ENCODE measurements at regions not wholly inside any gene's neighbourhood (a gene's known extent, or its start where the extent isn't known, plus 50 kb on each side); places are given as distances from the start of the nearest gene placed in this dataset.
"Not testable (repeated sequence)": the region's sequence is repeated elsewhere in the genome, so short reads cannot be mapped to it uniquely, and the experiment has no call there.

DNA sequence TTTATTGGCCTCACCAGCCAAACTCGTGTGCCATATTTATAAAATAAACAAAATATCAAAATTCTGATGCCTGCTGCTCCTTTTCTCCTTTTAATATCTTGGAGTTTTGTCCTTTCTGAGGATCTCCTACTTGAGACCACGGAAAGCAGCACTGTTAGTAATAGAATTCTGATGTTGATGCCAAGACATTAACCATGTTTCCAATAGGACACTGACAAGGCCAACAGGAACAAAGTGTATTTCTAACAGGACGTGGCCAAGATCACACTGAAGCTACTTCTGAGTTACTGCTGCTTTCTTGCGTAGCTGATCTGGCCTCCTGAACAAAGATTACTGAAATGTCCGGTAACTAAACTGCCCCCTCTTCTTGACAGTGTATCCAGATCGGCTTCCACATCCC, 848.5 kb downstream of the TTLL7 start:
- not testable (repeated sequence) for H3K79me2 ChIP-seq (ENCODE audit: insufficient read depth, low read length); H3K4me3 ChIP-seq (ENCODE audit: insufficient read depth, low read length); H3K27me3 ChIP-seq (ENCODE audit: insufficient read depth, low read length); H3K36me3 ChIP-seq (ENCODE audit: insufficient read depth, low read length); H2AFZ ChIP-seq (ENCODE audit: low read length); H4K20me1 ChIP-seq (ENCODE audit: insufficient read depth, low read length); H3K9me3 ChIP-seq (ENCODE audit: low read depth, low read length); H3K27ac ChIP-seq (ENCODE audit: low read depth, low read length); DNase-seq (ENCODE audit: insufficient read length, low spot score, missing footprints); H3K4me1 ChIP-seq (ENCODE audit: insufficient read depth, low read length); H3K4me2 ChIP-seq (ENCODE audit: insufficient read depth, low read length)

DNA sequence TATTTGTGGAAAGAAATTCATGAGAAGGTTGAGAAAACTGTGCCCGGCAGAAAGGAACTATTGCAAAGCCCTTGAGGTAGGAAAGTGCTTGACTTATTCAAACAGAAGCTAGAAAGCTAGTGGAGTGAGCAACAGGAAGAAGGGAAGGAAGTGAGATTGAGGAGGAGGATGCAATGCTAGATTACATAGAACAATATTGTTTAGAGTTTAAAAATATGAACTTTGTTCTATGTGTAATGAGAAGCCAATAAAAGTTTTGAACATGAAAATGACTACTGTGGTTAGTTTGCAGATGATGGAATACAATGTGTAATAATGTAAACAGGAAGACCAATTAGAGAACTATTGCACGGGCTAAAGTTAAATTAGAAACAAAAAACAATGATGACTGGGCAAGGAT, 853.1 kb downstream of the TTLL7 start:
- not testable (repeated sequence) for H3K36me3 ChIP-seq (ENCODE audit: insufficient read depth, low read length); H3K9me3 ChIP-seq (ENCODE audit: low read depth, low read length); H3K4me3 ChIP-seq (ENCODE audit: insufficient read depth, low read length)

DNA sequence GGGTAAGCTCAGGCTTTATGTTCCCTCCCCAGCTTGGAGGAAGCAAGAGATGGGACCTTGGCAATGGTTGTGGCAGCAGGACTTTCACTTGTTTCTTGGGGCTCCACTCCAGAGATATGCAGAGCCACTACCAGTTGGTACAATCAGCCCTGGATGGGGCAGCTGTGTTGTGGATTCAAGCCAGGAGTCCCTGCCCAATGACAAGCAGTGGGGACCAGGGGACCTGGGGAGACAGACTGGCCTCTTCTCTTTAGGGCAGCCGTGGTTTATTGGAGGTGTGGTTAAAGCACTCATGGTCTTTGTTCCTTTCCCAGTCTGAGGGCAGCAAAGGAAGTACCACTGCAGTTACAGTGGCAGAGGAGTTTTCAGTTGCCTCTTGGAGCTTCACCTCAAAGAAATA, 856.1 kb downstream of the TTLL7 start:
- not testable (repeated sequence) for H3K4me2 ChIP-seq (ENCODE audit: insufficient read depth, low read length); H4K20me1 ChIP-seq (ENCODE audit: insufficient read depth, low read length); H3K9me3 ChIP-seq (ENCODE audit: low read depth, low read length); H3K36me3 ChIP-seq (ENCODE audit: insufficient read depth, low read length); H3K27me3 ChIP-seq (ENCODE audit: insufficient read depth, low read length); DNase-seq (ENCODE audit: insufficient read length, low spot score, missing footprints); H3K4me3 ChIP-seq (ENCODE audit: insufficient read depth, low read length); H2AFZ ChIP-seq (ENCODE audit: low read length); H3K4me1 ChIP-seq (ENCODE audit: insufficient read depth, low read length); H3K79me2 ChIP-seq (ENCODE audit: insufficient read depth, low read length); H3K27ac ChIP-seq (ENCODE audit: low read depth, low read length)

More for the DNA sequence above, 853.1 kb downstream of the TTLL7 start:
- H3K27ac ChIP-seq (ENCODE audit: low read depth, low read length); H3K27me3 ChIP-seq (ENCODE audit: insufficient read depth, low read length); H3K4me1 ChIP-seq (ENCODE audit: insufficient read depth, low read length); DNase-seq (ENCODE audit: insufficient read length, low spot score, missing footprints); H4K20me1 ChIP-seq (ENCODE audit: insufficient read depth, low read length); H3K4me2 ChIP-seq (ENCODE audit: insufficient read depth, low read length); H3K79me2 ChIP-seq (ENCODE audit: insufficient read depth, low read length); H2AFZ ChIP-seq (ENCODE audit: low read length): not testable (repeated sequence)

DNA sequence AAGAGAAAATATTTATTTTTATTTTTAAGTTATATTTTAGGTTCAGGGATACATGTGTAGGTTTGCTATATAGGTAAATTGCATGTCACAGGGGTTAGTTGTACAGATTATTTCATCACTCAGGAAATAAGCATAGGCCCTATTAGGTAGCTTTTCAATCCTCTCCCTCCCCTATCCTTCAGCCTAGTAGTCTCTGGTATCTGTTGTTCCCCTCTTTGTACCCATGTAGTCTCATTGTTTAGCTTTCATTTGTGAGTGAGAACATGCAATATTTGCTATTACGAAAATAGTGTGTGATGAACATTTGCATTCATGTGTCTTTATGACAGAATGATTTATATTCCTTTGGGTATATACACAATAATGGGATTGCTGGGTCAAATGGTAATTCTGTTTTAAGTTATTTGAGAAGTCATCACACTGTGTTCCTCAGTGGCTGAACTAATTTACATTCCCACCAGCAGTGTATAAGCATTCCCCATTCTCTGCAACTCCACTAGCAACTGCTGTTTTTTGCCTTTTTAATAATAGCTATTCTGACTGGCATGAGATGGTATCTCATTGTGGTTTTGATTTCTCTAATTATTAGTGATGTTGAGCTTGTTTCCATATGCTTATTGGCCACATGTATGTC, 863.3 kb downstream of the TTLL7 start:
- H3K27ac ChIP-seq (ENCODE audit: low read depth, low read length); H3K4me1 ChIP-seq (ENCODE audit: insufficient read depth, low read length); H3K36me3 ChIP-seq (ENCODE audit: insufficient read depth, low read length); H3K4me3 ChIP-seq (ENCODE audit: insufficient read depth, low read length); H4K20me1 ChIP-seq (ENCODE audit: insufficient read depth, low read length); H3K4me2 ChIP-seq (ENCODE audit: insufficient read depth, low read length); H3K27me3 ChIP-seq (ENCODE audit: insufficient read depth, low read length); H3K79me2 ChIP-seq (ENCODE audit: insufficient read depth, low read length); H2AFZ ChIP-seq (ENCODE audit: low read length); DNase-seq (ENCODE audit: insufficient read length, low spot score, missing footprints); H3K9me3 ChIP-seq (ENCODE audit: low read depth, low read length): not testable (repeated sequence)

DNA sequence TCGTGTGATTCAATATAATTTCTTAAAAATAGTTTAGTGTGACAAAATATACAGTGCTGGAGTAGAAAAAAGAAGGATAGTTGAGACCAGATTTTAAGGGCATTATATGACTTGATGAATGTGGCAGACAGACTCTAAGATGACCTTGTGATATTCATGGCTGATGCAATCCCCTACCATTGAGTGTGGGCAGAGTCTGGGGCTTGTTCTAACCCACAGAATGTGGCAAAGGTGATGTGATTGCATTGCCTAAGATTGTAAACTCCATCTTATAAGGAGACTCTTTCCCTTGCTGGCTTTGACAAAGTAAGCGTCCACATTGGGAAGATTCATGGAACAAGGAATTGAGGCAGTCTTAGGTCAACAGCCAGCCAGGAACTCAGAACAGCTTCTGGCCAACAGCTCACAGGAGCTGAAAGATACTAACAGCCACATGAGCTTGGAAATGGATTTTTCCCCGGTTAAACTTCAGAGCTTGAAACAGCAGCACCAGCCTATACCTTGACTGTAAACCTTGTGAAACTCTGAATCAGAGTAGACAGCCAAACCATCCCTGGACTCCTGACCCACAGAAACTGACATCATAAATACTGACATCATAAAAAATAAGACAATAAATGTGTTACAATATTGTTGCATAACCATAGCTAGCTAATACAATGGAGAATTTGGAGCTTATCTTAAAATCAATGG, 864.5 kb downstream of the TTLL7 start:
- H2AFZ ChIP-seq (ENCODE audit: low read length); DNase-seq (ENCODE audit: insufficient read length, low spot score, missing footprints): not testable (repeated sequence)

DNA sequence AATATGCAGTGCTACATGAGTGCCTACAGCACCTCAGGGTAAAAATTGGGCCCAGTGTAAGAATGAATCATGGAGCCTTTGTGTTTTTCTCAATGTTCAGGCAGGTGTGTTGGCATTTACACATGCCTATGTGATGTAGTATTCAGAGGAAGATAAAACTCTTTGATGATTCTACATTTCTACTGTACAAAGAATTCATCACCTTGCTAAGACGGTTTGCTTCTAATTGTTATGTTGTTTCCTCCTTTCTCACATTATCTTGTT, 867.3 kb downstream of the TTLL7 start:
- no peak overlapping the region for H3K4me2 ChIP-seq (ENCODE audit: insufficient read depth, low read length)
- H3K79me2 ChIP-seq (ENCODE audit: insufficient read depth, low read length): no peaks in the 10 kb centered on the region
- TF ChIP-seq, protein P1, sequence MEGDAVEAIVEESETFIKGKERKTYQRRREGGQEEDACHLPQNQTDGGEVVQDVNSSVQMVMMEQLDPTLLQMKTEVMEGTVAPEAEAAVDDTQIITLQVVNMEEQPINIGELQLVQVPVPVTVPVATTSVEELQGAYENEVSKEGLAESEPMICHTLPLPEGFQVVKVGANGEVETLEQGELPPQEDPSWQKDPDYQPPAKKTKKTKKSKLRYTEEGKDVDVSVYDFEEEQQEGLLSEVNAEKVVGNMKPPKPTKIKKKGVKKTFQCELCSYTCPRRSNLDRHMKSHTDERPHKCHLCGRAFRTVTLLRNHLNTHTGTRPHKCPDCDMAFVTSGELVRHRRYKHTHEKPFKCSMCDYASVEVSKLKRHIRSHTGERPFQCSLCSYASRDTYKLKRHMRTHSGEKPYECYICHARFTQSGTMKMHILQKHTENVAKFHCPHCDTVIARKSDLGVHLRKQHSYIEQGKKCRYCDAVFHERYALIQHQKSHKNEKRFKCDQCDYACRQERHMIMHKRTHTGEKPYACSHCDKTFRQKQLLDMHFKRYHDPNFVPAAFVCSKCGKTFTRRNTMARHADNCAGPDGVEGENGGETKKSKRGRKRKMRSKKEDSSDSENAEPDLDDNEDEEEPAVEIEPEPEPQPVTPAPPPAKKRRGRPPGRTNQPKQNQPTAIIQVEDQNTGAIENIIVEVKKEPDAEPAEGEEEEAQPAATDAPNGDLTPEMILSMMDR (IDR thresholded peaks at IDR 0.05; ENCODE audit: extremely low read depth, low read depth, low read length): no peak
- no peaks in the 10 kb centered on the region for H3K4me1 ChIP-seq (ENCODE audit: insufficient read depth, low read length)
- no peak overlapping the region for H3K4me3 ChIP-seq (ENCODE audit: insufficient read depth, low read length)
- no peaks in the 10 kb centered on the region for H4K20me1 ChIP-seq (ENCODE audit: insufficient read depth, low read length)
- no peaks in the 10 kb centered on the region for H3K9me3 ChIP-seq (ENCODE audit: low read depth, low read length)
- H3K27ac ChIP-seq (ENCODE audit: low read depth, low read length): no peak overlapping the region
- H2AFZ ChIP-seq (ENCODE audit: low read length): no peak overlapping the region
- no peaks in the 10 kb centered on the region for H3K36me3 ChIP-seq (ENCODE audit: insufficient read depth, low read length)
- no peak for DNase-seq (ENCODE audit: insufficient read length, low spot score, missing footprints)
- H3K27me3 ChIP-seq (ENCODE audit: insufficient read depth, low read length): no peaks in the 10 kb centered on the region

More for the DNA sequence above, 864.5 kb downstream of the TTLL7 start:
- not testable (repeated sequence) for H3K79me2 ChIP-seq (ENCODE audit: insufficient read depth, low read length); H3K4me2 ChIP-seq (ENCODE audit: insufficient read depth, low read length); H4K20me1 ChIP-seq (ENCODE audit: insufficient read depth, low read length); H3K36me3 ChIP-seq (ENCODE audit: insufficient read depth, low read length); H3K9me3 ChIP-seq (ENCODE audit: low read depth, low read length); H3K4me3 ChIP-seq (ENCODE audit: insufficient read depth, low read length); H3K27me3 ChIP-seq (ENCODE audit: insufficient read depth, low read length); H3K4me1 ChIP-seq (ENCODE audit: insufficient read depth, low read length); H3K27ac ChIP-seq (ENCODE audit: low read depth, low read length)
